ENCODE measurements at regions not wholly inside any gene's neighbourhood (a gene's known extent, or its start where the extent isn't known, plus 50 kb on each side); places are given as distances from the start of the nearest gene placed in this dataset.
"Not testable (repeated sequence)": the region's sequence is repeated elsewhere in the genome, so short reads cannot be mapped to it uniquely, and the experiment has no call there.

- Histone ChIP-seq H3K36me3 (no peaks in the 10 kb centered on the region), H3K27ac (no peak overlapping the region), H3K9me3 (no peaks in the 10 kb centered on the region), H3K4me3 (no peak overlapping the region), H3K27me3 (no peaks in the 10 kb centered on the region), H3K4me1 (no peaks in the 10 kb centered on the region)
- ATAC-seq (no peak), DNase-seq (no peak)
- WGBS (ENCODE audit: insufficient coverage, low coverage, low lambda C conversion rate, missing lambda C conversion rate), result 62% methylated on average over 1 of the region's 1 CpG
- intact Hi-C loops (cut with DNase I), result no loop called here
- TF ChIP-seq CTCF (IDR thresholded peaks at IDR 0.05) (no peak), POLR2A (IDR thresholded peaks at IDR 0.05) (no peak)
Observed at GRCh38 chr3:177795216-177795615, 597.9 kb upstream of the TBL1XR1 start.

GRCh38 chr3:177795859-177796258 is 598.6 kb upstream of the TBL1XR1 start:
- Histone ChIP-seq H3K36me3 (no peaks in the 10 kb centered on the region), H3K27me3 (no peaks in the 10 kb centered on the region), H3K4me3 (no peak overlapping the region), H3K4me1 (no peaks in the 10 kb centered on the region), H3K9me3 (no peaks in the 10 kb centered on the region), H3K27ac (no peak overlapping the region)
- TF ChIP-seq POLR2A (IDR thresholded peaks at IDR 0.05) (no peak), CTCF (IDR thresholded peaks at IDR 0.05) (no peak)
- no peak for DNase-seq
- no peak for ATAC-seq
- intact Hi-C loops (cut with DNase I), result no loop called here

- DNase-seq; intact Hi-C loops (cut with DNase I): not testable (repeated sequence)
- WGBS (ENCODE audit: insufficient coverage, low coverage, low lambda C conversion rate, missing lambda C conversion rate), result 90% methylated on average over 2 of the region's 3 CpGs
Observed at GRCh38 chr3:177800147-177800546, 602.9 kb upstream of the TBL1XR1 start.

GRCh38 chr3:177800561-177800960 is 603.3 kb upstream of the TBL1XR1 start:
- WGBS (ENCODE audit: insufficient coverage, low coverage, low lambda C conversion rate, missing lambda C conversion rate), result 88% methylated on average over 1 of the region's 3 CpGs
- TF ChIP-seq POLR2A (IDR thresholded peaks at IDR 0.05), result no peak
- no peak for TF ChIP-seq CTCF (IDR thresholded peaks at IDR 0.05)
- Histone ChIP-seq H3K9me3 (no peaks in the 10 kb centered on the region), H3K4me1 (peaks cover 0 to 12% (median 2%) of the 10 kb centered on the region in 4 donors), H3K27me3 (no peaks in the 10 kb centered on the region), H3K27ac (no peak overlapping the region), H3K36me3 (no peaks in the 10 kb centered on the region), H3K4me3 (no peak overlapping the region)
- intact Hi-C loops (cut with DNase I), result no loop called here
- DNase-seq, result no peak
- ATAC-seq, result no peak

More at GRCh38 chr3:177800147-177800546, 602.9 kb upstream of the TBL1XR1 start:
- not testable (repeated sequence) for ATAC-seq, H3K4me3 ChIP-seq, H3K27ac ChIP-seq, H3K27me3 ChIP-seq, H3K9me3 ChIP-seq, H3K36me3 ChIP-seq
- H3K4me1 ChIP-seq, result peaks cover 0 to 12% (median 2%) of the 10 kb centered on the region in 4 donors

GRCh38 chr3:177802151-177802900 is 605.0 kb upstream of the TBL1XR1 start:
- intact Hi-C loops (cut with DNase I), result no loop called here
- Histone ChIP-seq H3K36me3 (no peaks in the 10 kb centered on the region), H3K27ac (no peak overlapping the region), H3K27me3 (no peaks in the 10 kb centered on the region), H3K9me3 (no peaks in the 10 kb centered on the region), H3K4me3 (no peak overlapping the region), H3K4me1 (peaks cover 0 to 12% (median 2%) of the 10 kb centered on the region in 4 donors)
- TF ChIP-seq CTCF (IDR thresholded peaks at IDR 0.05) (no peak), POLR2A (IDR thresholded peaks at IDR 0.05) (no peak)
- 88% methylated on average over 5 of the region's 5 CpGs for WGBS (ENCODE audit: insufficient coverage, low coverage, low lambda C conversion rate, missing lambda C conversion rate)
- no peak for ATAC-seq
- DNase-seq, result no peak
